Neural cell (in vitro differentiated cells): ENCODE measurements at regions not wholly inside any gene's neighbourhood (a gene's known extent, or its start where the extent isn't known, plus 50 kb on each side); places are given as distances from the start of the nearest gene placed in this dataset.

ENCODE experiments used
- EP300 ChIP-seq: fragments of 450-650 bp; conservative IDR thresholded peaks from 2 replicates; pipeline ENCODE4 v1.6.1; 2014; ENCODE audit warnings: antibody characterized with exemption, mild to moderate bottlenecking, moderate library complexity; ENCODE audit not compliant: poor library complexity, severe bottlenecking
- EZH2 ChIP-seq: fragments of 200-600, 300-800 bp; shearing (Covaris generic), sonication (generic); IDR thresholded peaks from 2 replicates; pipeline ENCODE4 v1.6.1; 2014; ENCODE audit warnings: antibody characterized with exemption, low read length, borderline replicate concordance, mild to moderate bottlenecking; ENCODE audit not compliant: insufficient read depth, poor library complexity, severe bottlenecking
- POLR2AphosphoS5 ChIP-seq: IDR thresholded peaks from 2 replicates; pipeline ENCODE4 v1.6.1; 2012
- RAD21 ChIP-seq: fragments of 450-650 bp; conservative IDR thresholded peaks from 2 replicates; pipeline ENCODE4 v1.6.1; 2014; ENCODE audit warnings: antibody characterized with exemption, mild to moderate bottlenecking, moderate library complexity
- SMC3 ChIP-seq: fragments of 450-650 bp; conservative IDR thresholded peaks from 2 replicates; pipeline ENCODE4 v1.6.1; 2014; ENCODE audit warnings: antibody characterized with exemption, mild to moderate bottlenecking, moderate library complexity; ENCODE audit not compliant: poor library complexity
- TAF1 ChIP-seq: IDR thresholded peaks from 2 replicates; pipeline ENCODE4 v1.6.1; 2012; ENCODE audit warnings: low read depth
- TF ChIP-seq, protein P1 (sequence below): fragments of 450-650 bp; IDR thresholded peaks from 2 replicates; pipeline ENCODE4 v1.5.1; 2014; ENCODE audit warnings: antibody characterized with exemption, mild to moderate bottlenecking, moderate library complexity; ENCODE audit not compliant: poor library complexity, severe bottlenecking
- TF ChIP-seq, protein P2 (sequence below): IDR thresholded peaks from 2 replicates; pipeline ENCODE4 v1.6.1; 2012; ENCODE audit warnings: borderline replicate concordance

DNA sequence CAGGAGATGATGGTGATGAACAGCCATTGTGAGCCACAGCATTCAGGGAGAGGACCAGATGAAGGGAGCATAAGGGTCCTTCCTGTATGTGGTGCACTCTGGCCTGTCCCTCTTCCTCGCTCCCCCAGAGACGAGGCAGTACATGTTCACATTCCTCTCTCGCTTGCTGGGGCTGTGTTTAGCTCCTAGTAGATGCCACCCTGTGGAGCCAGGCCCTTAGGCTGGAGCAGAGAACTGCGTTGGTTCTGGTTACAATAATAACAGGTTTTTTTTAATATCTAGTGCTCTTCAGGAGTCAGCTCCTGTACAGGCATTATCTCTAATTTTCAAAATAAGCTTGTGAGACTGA is 171.1 kb upstream of the MYT1L start:
- TF ChIP-seq POLR2AphosphoS5 = no peak
- TF ChIP-seq, protein P1, sequence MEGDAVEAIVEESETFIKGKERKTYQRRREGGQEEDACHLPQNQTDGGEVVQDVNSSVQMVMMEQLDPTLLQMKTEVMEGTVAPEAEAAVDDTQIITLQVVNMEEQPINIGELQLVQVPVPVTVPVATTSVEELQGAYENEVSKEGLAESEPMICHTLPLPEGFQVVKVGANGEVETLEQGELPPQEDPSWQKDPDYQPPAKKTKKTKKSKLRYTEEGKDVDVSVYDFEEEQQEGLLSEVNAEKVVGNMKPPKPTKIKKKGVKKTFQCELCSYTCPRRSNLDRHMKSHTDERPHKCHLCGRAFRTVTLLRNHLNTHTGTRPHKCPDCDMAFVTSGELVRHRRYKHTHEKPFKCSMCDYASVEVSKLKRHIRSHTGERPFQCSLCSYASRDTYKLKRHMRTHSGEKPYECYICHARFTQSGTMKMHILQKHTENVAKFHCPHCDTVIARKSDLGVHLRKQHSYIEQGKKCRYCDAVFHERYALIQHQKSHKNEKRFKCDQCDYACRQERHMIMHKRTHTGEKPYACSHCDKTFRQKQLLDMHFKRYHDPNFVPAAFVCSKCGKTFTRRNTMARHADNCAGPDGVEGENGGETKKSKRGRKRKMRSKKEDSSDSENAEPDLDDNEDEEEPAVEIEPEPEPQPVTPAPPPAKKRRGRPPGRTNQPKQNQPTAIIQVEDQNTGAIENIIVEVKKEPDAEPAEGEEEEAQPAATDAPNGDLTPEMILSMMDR = no peak
- TF ChIP-seq TAF1 = no peak
- TF ChIP-seq, protein P2, sequence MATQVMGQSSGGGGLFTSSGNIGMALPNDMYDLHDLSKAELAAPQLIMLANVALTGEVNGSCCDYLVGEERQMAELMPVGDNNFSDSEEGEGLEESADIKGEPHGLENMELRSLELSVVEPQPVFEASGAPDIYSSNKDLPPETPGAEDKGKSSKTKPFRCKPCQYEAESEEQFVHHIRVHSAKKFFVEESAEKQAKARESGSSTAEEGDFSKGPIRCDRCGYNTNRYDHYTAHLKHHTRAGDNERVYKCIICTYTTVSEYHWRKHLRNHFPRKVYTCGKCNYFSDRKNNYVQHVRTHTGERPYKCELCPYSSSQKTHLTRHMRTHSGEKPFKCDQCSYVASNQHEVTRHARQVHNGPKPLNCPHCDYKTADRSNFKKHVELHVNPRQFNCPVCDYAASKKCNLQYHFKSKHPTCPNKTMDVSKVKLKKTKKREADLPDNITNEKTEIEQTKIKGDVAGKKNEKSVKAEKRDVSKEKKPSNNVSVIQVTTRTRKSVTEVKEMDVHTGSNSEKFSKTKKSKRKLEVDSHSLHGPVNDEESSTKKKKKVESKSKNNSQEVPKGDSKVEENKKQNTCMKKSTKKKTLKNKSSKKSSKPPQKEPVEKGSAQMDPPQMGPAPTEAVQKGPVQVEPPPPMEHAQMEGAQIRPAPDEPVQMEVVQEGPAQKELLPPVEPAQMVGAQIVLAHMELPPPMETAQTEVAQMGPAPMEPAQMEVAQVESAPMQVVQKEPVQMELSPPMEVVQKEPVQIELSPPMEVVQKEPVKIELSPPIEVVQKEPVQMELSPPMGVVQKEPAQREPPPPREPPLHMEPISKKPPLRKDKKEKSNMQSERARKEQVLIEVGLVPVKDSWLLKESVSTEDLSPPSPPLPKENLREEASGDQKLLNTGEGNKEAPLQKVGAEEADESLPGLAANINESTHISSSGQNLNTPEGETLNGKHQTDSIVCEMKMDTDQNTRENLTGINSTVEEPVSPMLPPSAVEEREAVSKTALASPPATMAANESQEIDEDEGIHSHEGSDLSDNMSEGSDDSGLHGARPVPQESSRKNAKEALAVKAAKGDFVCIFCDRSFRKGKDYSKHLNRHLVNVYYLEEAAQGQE = no peak
- no peak for TF ChIP-seq EZH2
- TF ChIP-seq RAD21 = no peak
- no peak for TF ChIP-seq EP300
- no peak for TF ChIP-seq SMC3
